ENCODE measurements at regions not wholly inside any gene's neighbourhood (a gene's known extent, or its start where the extent isn't known, plus 50 kb on each side); places are given as distances from the start of the nearest gene placed in this dataset.
"Not testable (repeated sequence)": the region's sequence is repeated elsewhere in the genome, so short reads cannot be mapped to it uniquely, and the experiment has no call there.

GRCh38 chr16:26857371-26857770 lies 209.4 kb upstream of the C16orf82 start:
- Histone ChIP-seq H3K9ac (ENCODE audit: low read depth, low read length) (no peak overlapping the region), H3K36me3 (ENCODE audit: insufficient read depth, low read length) (no peaks in the 10 kb centered on the region), H2AFZ (ENCODE audit: low read depth, low read length) (no peak overlapping the region), H3K4me2 (ENCODE audit: insufficient read depth, low read length) (no peak overlapping the region), H3K79me2 (ENCODE audit: insufficient read depth, low read length) (no peaks in the 10 kb centered on the region), H3K4me1 (ENCODE audit: insufficient read depth, low read length) (no peaks in the 10 kb centered on the region), H3K27ac (ENCODE audit: low read length) (no peak overlapping the region), H4K20me1 (ENCODE audit: insufficient read depth, low read length) (no peaks in the 10 kb centered on the region), H3K4me3 (ENCODE audit: low read depth in 1 of 2, low read length in 2 of 2) (no peak overlapping the region), H3K9me3 (ENCODE audit: insufficient read depth, low read length, severe bottlenecking) (peaks cover 10% of the 10 kb centered on the region), H3K27me3 (ENCODE audit: insufficient read depth, low read length, poor library complexity) (peaks cover 2% of the 10 kb centered on the region)
- no peak for TF ChIP-seq EZH2 (IDR thresholded peaks at IDR 0.05; ENCODE audit: borderline replicate concordance, low read depth, low read length, severe bottlenecking)
- no peak for TF ChIP-seq CTCF (IDR thresholded peaks at IDR 0.05; ENCODE audit: borderline replicate concordance, extremely low read depth, low read length, poor library complexity, severe bottlenecking)
- ATAC-seq (ENCODE audit: insufficient read depth, low read depth) = no peak
- DNase-seq = no peak

GRCh38 chr16:26860506-26860905 lies 206.2 kb upstream of the C16orf82 start:
- Histone ChIP-seq H3K27ac (ENCODE audit: low read length) (no peak overlapping the region), H3K36me3 (ENCODE audit: insufficient read depth, low read length) (no peaks in the 10 kb centered on the region), H4K20me1 (ENCODE audit: insufficient read depth, low read length) (no peaks in the 10 kb centered on the region), H3K79me2 (ENCODE audit: insufficient read depth, low read length) (no peaks in the 10 kb centered on the region), H3K4me2 (ENCODE audit: insufficient read depth, low read length) (no peak overlapping the region), H3K9me3 (ENCODE audit: insufficient read depth, low read length, severe bottlenecking) (peaks cover 10% of the 10 kb centered on the region), H3K4me1 (ENCODE audit: insufficient read depth, low read length) (no peaks in the 10 kb centered on the region), H3K9ac (ENCODE audit: low read depth, low read length) (no peak overlapping the region), H3K4me3 (ENCODE audit: low read depth in 1 of 2, low read length in 2 of 2) (no peak overlapping the region), H3K27me3 (ENCODE audit: insufficient read depth, low read length, poor library complexity) (no peaks in the 10 kb centered on the region), H2AFZ (ENCODE audit: low read depth, low read length) (no peak overlapping the region)
- no peak for DNase-seq
- ATAC-seq (ENCODE audit: insufficient read depth, low read depth) = no peak
- TF ChIP-seq CTCF (IDR thresholded peaks at IDR 0.05; ENCODE audit: borderline replicate concordance, extremely low read depth, low read length, poor library complexity, severe bottlenecking) (no peak), EZH2 (IDR thresholded peaks at IDR 0.05; ENCODE audit: borderline replicate concordance, low read depth, low read length, severe bottlenecking) (no peak)

DNA sequence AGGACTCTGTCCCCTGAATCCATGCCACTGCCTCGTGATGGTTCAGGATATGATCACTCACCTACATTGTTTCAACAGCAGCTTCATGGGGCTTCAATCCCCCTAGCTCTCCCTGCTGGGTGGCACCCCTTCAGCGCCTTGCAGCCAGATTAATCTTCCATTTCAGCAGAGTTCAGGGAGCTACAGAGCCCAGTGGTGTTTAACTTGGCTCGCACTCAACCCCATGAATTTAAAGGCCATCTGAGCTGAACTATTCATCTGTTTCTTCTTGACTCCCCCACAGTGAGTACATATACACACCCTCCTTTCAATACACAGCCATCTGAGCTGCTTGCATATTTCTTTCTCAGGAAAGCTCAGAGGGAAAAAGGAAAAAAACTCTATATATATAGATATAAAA lies 202.8 kb upstream of the C16orf82 start:
- no peak overlapping the region for H3K4me3 ChIP-seq (ENCODE audit: low read depth in 1 of 2, low read length in 2 of 2)

DNA sequence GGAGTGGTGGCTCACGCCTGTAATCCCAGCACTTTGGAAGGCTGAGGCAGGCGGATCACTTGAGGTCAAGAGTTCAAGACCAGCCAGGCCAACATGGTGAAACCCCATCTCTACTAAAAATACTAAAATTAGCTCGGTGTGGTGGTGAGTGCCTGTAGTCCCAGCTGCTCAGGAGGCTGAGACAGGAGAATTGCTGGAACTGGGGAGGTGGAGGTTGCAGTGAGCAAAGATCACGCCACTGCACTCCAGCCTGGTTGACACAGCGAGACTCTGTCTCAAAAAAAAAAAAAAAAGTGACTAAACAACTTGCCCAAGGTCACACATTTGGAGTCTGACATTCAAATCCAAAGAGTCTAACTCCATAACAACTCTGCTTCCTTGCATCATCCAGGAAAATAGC lies 192.4 kb upstream of the C16orf82 start:
- H3K79me2 ChIP-seq (ENCODE audit: insufficient read depth, low read length); H3K9ac ChIP-seq (ENCODE audit: low read depth, low read length); H3K36me3 ChIP-seq (ENCODE audit: insufficient read depth, low read length); H2AFZ ChIP-seq (ENCODE audit: low read depth, low read length); H3K9me3 ChIP-seq (ENCODE audit: insufficient read depth, low read length, severe bottlenecking); H3K27me3 ChIP-seq (ENCODE audit: insufficient read depth, low read length, poor library complexity); ATAC-seq (ENCODE audit: insufficient read depth, low read depth); H4K20me1 ChIP-seq (ENCODE audit: insufficient read depth, low read length); H3K4me2 ChIP-seq (ENCODE audit: insufficient read depth, low read length); H3K4me1 ChIP-seq (ENCODE audit: insufficient read depth, low read length); H3K27ac ChIP-seq (ENCODE audit: low read length); H3K4me3 ChIP-seq (ENCODE audit: low read depth in 1 of 2, low read length in 2 of 2); DNase-seq: not testable (repeated sequence)

More for the DNA sequence above, 202.8 kb upstream of the C16orf82 start:
- H3K4me1 ChIP-seq (ENCODE audit: insufficient read depth, low read length) = no peaks in the 10 kb centered on the region
- peaks cover 5% of the 10 kb centered on the region for H3K27me3 ChIP-seq (ENCODE audit: insufficient read depth, low read length, poor library complexity)
- no peak overlapping the region for H3K4me2 ChIP-seq (ENCODE audit: insufficient read depth, low read length)
- ATAC-seq (ENCODE audit: insufficient read depth, low read depth) = no peak
- H3K36me3 ChIP-seq (ENCODE audit: insufficient read depth, low read length) = no peaks in the 10 kb centered on the region
- peaks cover 10% of the 10 kb centered on the region for H3K9me3 ChIP-seq (ENCODE audit: insufficient read depth, low read length, severe bottlenecking)
- no peak overlapping the region for H3K27ac ChIP-seq (ENCODE audit: low read length)
- H4K20me1 ChIP-seq (ENCODE audit: insufficient read depth, low read length) = no peaks in the 10 kb centered on the region
- H2AFZ ChIP-seq (ENCODE audit: low read depth, low read length) = no peak overlapping the region
- TF ChIP-seq CTCF (IDR thresholded peaks at IDR 0.05; ENCODE audit: borderline replicate concordance, extremely low read depth, low read length, poor library complexity, severe bottlenecking) (no peak), EZH2 (IDR thresholded peaks at IDR 0.05; ENCODE audit: borderline replicate concordance, low read depth, low read length, severe bottlenecking) (no peak)
- no peaks in the 10 kb centered on the region for H3K79me2 ChIP-seq (ENCODE audit: insufficient read depth, low read length)
- H3K9ac ChIP-seq (ENCODE audit: low read depth, low read length) = no peak overlapping the region
- DNase-seq = no peak

Data from DND-41 (cell line).